Activated CD4-positive, alpha-beta memory T cell treated with anti-CD3 and anti-CD28 coated beads for 36 hours (primary cell): ENCODE measurements at regions not wholly inside any gene's neighbourhood (a gene's known extent, or its start where the extent isn't known, plus 50 kb on each side); places are given as distances from the start of the nearest gene placed in this dataset.

ENCODE experiments used
- CTCF ChIA-PET: fragments of 350-600 bp; sonication (Branson Sonifier 250); formaldehyde crosslinking; loops from one replicate; lab custom pipeline; 2021; ENCODE audit warnings: antibody characterized with exemption, inconsistent platforms; lab: Charles Lee
- POLR2A ChIA-PET: fragments of 350-600 bp; sonication (Branson Sonifier 250); formaldehyde crosslinking; loops from one replicate; lab custom pipeline; 2021; ENCODE audit warnings: antibody characterized with exemption; lab: Charles Lee
- DNase-seq: peaks from one replicate; pipeline ENCODE4 v3.0.0-alpha.2; 2020
- H3K27ac Mint-ChIP-seq: one replicate; pipeline ENCODE4 v1.8.0; 2021; ENCODE audit warnings: mixed read lengths
- H3K27me3 Mint-ChIP-seq: one replicate; pipeline ENCODE4 v1.8.0; 2021; ENCODE audit warnings: mixed read lengths
- H3K36me3 Mint-ChIP-seq: one replicate; pipeline ENCODE4 v1.8.0; 2021; ENCODE audit warnings: mixed read lengths
- H3K4me1 Mint-ChIP-seq: one replicate; pipeline ENCODE4 v1.8.0; 2021; ENCODE audit warnings: low read depth, mixed read lengths
- H3K4me3 Mint-ChIP-seq: one replicate; pipeline ENCODE4 v1.8.0; 2021; ENCODE audit warnings: mild to moderate bottlenecking, mixed read lengths
- H3K9me3 Mint-ChIP-seq: one replicate; pipeline ENCODE4 v1.8.0; 2021; ENCODE audit warnings: mixed read lengths
- intact Hi-C: fragments of 100-400 bp; cut with micrococcal nuclease; formaldehyde crosslinking; loops from one replicate; pipeline ENCODE4 v1.15.1; 2023

DNA sequence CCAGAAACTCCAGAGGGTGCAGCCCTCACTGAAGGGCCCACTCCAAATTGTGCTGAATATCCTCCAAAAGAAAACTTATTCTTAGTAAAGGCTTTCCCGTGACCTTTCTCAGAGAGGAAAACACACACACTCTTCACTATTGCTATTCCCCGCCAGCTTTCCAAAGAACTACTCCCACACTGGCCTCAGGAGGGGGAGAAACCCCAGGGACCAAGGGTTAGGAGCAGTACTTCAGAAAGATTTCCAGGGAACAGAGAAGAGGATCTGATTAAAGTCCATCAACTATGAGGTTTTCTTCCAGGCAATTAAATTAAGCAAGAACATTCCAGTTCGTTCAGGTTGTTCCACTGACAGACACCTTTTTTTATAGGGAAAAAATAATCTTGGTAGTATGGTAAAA is 150.2 kb downstream of the TTC32 start:
- no peak for DNase-seq
- Mint-ChIP-seq H3K9me3 (no peaks in the 10 kb centered on the region), H3K27ac (no peak overlapping the region), H3K36me3 (no peaks in the 10 kb centered on the region), H3K4me3 (no peak overlapping the region), H3K4me1 (no peaks in the 10 kb centered on the region), H3K27me3 (peaks cover 3% of the 10 kb centered on the region)
- ChIA-PET POLR2A (no interaction called here), CTCF (no interaction called here)
- intact Hi-C loops: no loop called here

DNA sequence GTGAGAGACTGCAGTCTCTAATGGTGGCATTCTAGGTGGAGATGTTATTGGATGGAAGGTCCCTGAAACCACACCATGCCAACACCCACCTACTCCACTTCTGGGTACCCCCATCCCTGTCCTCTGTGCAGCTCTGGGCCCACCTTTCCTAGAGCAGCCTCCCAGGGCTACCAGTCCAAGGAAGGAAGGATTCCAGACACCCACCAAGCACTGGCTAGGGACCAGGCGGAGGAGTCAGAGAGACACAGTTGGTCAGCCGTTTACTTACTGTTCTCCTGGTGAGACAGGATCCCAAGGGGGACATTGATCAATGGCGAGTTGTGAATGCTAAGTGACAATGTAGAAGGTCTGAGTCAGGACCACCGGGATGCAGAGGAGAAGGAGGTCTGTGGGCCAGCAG is 151.6 kb downstream of the TTC32 start:
- DNase-seq: no peak
- ChIA-PET POLR2A (no interaction called here), CTCF (no interaction called here)
- no peak overlapping the region for H3K4me3 Mint-ChIP-seq
- intact Hi-C loops: no loop called here
- H3K36me3 Mint-ChIP-seq: no peaks in the 10 kb centered on the region
- no peaks in the 10 kb centered on the region for H3K9me3 Mint-ChIP-seq
- no peaks in the 10 kb centered on the region for H3K4me1 Mint-ChIP-seq
- no peak overlapping the region for H3K27ac Mint-ChIP-seq
- peaks cover 3% of the 10 kb centered on the region for H3K27me3 Mint-ChIP-seq

DNA sequence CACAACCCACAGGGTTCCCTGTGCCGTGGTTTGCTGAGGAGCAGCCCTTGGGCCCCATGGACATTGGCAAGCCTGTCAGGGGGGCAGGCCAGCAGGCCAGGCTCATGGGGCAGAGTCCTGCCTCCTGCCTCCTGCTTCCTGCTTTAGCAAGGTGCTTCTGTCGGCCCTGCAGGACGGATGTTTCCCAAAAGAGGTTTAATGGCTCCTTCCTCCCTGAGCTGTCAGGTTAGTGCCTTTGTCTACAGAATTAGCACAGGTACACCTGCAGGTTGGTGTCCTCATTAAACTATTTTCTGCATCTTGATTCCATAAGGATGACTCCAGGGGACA is 152.3 kb downstream of the TTC32 start:
- intact Hi-C loops: no loop called here

DNA sequence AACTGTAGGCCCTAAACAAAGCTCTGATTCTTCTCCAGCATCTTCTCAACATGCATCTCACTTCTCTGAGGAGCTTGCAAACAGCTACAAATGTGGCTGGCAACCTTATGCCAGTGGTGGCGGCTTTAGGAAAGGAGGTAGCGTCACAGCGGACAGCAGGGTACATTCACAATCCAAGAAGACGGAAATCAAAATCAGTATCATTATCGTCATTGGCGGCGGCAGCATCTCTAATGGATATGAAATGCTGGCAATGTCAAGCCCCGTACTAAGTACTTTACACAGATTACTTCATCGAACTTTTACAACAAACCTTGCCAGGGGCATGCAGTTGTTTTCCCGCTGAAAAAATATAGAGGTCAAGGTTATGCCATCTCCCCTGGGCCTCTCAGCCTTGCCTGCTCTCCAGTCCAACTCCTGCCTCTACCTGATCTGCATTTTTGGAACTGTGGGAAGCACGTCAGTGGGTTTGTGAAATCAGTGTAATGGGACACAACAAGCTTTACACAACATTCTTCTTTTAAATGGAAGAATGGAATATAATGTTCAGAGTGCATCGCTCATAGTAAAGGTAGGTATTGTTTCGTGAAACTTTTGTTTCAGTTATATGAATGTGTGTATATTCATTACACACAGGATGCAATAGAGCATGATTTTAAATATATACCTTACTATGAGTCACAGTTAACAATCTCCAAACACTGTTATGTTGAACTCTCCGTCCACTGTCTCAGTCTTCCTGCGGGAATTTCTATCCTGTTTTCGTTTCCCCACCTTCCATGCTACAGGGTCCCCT is 152.9 kb downstream of the TTC32 start:
- no peak for DNase-seq
- CTCF ChIA-PET: no interaction called here
- no peaks in the 10 kb centered on the region for H3K36me3 Mint-ChIP-seq
- peaks cover 3% of the 10 kb centered on the region for H3K27me3 Mint-ChIP-seq
- intact Hi-C loops: no loop called here
- no peaks in the 10 kb centered on the region for H3K9me3 Mint-ChIP-seq
- H3K4me1 Mint-ChIP-seq: no peaks in the 10 kb centered on the region
- no peak overlapping the region for H3K4me3 Mint-ChIP-seq
- POLR2A ChIA-PET: no interaction called here
- H3K27ac Mint-ChIP-seq: no peak overlapping the region

More for the DNA sequence above, 152.3 kb downstream of the TTC32 start:
- Mint-ChIP-seq H3K9me3 (no peaks in the 10 kb centered on the region), H3K4me1 (no peaks in the 10 kb centered on the region), H3K27me3 (peaks cover 3% of the 10 kb centered on the region), H3K27ac (no peak overlapping the region), H3K36me3 (no peaks in the 10 kb centered on the region), H3K4me3 (no peak overlapping the region)
- ChIA-PET POLR2A (no interaction called here), CTCF (no interaction called here)
- no peak for DNase-seq

DNA sequence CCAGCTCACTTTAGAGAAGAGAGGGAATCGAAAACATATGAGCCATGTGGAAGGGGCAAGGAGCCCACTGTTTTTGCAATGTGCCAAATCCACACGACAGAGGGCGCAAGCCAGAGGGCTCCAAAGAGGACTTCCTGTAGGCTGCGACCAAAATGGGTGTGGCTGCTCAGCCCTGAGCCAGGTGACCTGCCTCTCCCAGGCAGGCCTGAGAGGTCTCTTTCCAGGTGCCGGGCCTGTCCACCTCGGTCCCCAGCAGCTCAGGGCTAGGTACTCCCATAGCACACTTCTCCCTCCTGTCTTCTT is 153.8 kb downstream of the TTC32 start:
- intact Hi-C loops: no loop called here
- H3K4me1 Mint-ChIP-seq: no peaks in the 10 kb centered on the region
- no peak for DNase-seq
- H3K9me3 Mint-ChIP-seq: no peaks in the 10 kb centered on the region
- H3K27ac Mint-ChIP-seq: no peak overlapping the region
- H3K4me3 Mint-ChIP-seq: no peak overlapping the region
- H3K36me3 Mint-ChIP-seq: no peaks in the 10 kb centered on the region
- CTCF ChIA-PET: no interaction called here
- POLR2A ChIA-PET: no interaction called here
- peaks cover 3% of the 10 kb centered on the region for H3K27me3 Mint-ChIP-seq

DNA sequence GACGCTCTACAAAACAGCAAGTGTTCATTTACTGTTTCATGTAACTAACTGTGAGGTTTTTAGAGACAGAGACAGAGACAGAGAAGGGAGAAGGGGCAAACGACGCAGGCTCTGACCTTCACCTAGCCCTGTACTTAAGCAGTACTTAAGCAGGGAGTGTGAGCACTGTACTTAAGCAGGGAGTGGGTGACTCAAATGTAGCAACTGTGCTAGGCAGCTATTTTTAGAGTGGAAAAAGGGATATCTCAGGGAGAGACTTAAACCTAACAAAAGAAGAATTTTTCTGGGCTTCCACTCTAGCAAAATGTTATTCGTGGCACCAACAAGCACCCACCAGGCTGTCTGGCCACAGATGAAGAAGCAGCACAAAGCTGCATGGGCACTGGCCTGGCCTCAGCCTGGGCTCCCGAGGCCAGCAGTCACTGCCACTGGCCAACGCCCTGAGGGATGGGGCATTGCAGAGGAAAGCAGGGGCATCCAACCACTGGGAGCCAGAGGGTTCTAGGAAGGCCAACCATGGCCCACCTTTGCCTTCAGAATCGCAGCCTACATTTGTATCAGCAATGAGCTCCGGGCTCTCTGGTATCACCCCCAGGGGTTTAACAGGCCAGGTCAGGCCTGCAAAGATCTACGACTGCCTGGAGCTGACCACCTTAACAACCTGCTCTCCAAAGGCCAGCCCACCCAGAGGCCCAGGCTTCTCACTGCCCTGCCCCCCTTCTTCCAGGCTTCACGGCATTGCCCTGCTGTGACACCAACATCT is 154.3 kb downstream of the TTC32 start:
- Mint-ChIP-seq H3K4me3 (no peak overlapping the region), H3K27me3 (peaks cover 3% of the 10 kb centered on the region), H3K4me1 (no peaks in the 10 kb centered on the region), H3K9me3 (no peaks in the 10 kb centered on the region), H3K36me3 (no peaks in the 10 kb centered on the region), H3K27ac (no peak overlapping the region)
- intact Hi-C loops: no loop called here
- ChIA-PET POLR2A (no interaction called here), CTCF (interaction anchor here (1.0 kb wide), 1 partner anchor 397 kb away, joined by 3 read pairs; no protein-coding TSS in a partner anchor)
- DNase-seq: no peak

DNA sequence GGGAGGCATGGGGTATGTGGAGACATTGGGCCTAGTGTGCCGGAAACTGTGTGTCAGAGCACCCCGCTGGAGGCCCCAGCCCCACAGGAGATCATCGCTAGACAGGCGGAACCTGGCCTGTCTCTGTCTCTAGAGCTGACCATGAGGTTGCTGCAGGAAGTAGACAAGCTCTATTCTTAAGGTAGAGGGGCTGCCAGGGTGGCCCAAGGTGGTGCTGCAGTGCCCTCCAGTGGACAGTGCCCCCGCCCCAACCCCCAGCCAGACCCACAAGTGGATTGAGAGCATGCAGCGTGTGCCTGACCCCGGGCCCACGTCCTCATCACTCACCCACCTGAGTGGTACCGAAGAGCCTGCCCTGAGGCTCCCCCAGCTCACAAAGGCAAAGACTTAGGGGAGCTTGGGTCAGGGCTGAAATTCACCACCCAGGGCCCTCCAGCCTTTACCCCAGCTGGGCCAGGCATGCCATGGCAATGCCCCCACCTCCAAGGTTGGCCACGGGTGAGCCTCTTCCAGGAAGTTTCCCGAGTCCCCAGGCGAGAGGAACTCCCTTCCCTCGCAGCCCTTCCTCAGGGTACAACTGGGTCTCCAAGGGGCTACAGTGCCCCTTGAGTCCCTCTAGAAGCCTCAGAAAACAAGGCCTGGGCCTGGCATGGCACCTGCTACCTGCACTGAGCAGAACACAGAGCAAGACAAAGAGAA is 155.0 kb downstream of the TTC32 start:
- no peaks in the 10 kb centered on the region for H3K4me1 Mint-ChIP-seq
- no peak overlapping the region for H3K27ac Mint-ChIP-seq
- peak; percentile 19 for DNase-seq
- ChIA-PET CTCF (interaction anchor here (1.0 kb wide), 1 partner anchor 396 kb away, joined by 3 read pairs; no protein-coding TSS in a partner anchor), POLR2A (no interaction called here)
- peaks cover 3% of the 10 kb centered on the region for H3K27me3 Mint-ChIP-seq
- H3K36me3 Mint-ChIP-seq: no peaks in the 10 kb centered on the region
- no peak overlapping the region for H3K4me3 Mint-ChIP-seq
- intact Hi-C loops: no loop called here
- H3K9me3 Mint-ChIP-seq: no peaks in the 10 kb centered on the region

DNA sequence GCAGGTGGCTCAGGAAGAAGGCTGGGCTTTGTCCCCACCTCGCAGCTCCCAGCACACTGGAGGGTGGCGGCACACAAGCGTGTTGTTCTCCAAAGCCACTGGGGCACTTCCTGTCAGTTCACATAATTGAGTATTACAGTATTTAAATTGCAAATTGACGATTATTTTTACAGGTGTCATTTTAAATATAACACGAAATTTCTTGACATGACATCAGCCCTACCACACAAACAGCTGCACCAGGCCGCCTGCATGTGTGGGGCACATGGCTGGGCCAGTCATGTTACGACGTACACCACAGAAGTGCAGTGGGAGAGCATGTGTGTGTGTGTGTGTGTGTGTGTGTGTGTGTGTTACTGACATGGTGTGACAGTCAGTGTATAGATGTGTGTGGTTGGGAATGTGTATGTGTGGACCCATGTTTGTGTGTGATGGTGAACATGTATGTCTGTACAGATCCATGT is 155.6 kb downstream of the TTC32 start:
- intact Hi-C loops: no loop called here
- Mint-ChIP-seq H3K9me3 (no peaks in the 10 kb centered on the region), H3K27ac (no peak overlapping the region), H3K4me3 (no peak overlapping the region), H3K4me1 (no peaks in the 10 kb centered on the region), H3K27me3 (peaks cover 3% of the 10 kb centered on the region), H3K36me3 (no peaks in the 10 kb centered on the region)
- POLR2A ChIA-PET: no interaction called here
- no peak for DNase-seq
- CTCF ChIA-PET: no interaction called here

DNA sequence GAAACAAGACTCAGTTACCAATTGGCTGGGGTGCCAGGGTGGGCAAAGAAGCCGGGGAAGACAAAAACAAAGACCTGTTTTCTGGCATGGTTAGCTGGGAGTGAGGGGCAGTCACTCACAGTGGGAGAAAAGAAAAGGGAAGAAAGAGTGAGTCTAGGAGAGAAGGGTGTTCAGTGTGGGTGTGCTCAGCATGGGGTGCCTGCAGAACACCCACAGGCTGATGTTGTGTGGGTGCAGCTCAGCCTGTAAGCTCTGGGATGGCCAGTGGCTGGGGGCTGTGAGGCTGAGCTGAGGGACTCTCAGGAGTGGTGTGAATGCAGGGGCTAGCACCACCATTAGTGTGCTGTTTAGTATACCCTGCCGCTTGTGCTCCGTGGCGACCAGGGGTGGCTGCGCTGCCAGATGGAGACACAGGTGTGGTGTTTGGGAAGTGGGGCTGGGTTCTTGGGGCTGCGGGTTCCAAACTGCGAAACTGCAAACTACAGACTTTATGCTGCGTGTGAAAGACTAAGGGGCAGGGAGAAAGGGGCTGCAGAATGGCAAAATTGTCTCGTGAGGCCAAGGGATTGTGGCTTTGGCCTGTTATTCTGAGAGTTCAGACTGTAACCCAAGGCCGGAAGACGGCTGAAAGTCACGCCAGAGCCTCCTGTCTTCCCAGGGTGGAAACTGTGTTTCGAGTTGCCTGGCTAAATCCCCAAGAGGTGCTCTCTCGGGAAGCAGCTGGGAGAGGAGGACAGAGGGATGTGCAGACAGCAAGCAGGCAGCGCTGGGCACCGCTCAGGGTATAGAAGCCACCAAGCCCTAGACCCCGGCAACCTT is 156.3 kb downstream of the TTC32 start:
- Mint-ChIP-seq H3K27me3 (peaks cover 3% of the 10 kb centered on the region), H3K36me3 (no peaks in the 10 kb centered on the region), H3K9me3 (no peaks in the 10 kb centered on the region), H3K4me3 (no peak overlapping the region), H3K27ac (no peak overlapping the region), H3K4me1 (no peaks in the 10 kb centered on the region)
- intact Hi-C loops: no loop called here
- POLR2A ChIA-PET: no interaction called here
- DNase-seq: no peak
- CTCF ChIA-PET: no interaction called here

DNA sequence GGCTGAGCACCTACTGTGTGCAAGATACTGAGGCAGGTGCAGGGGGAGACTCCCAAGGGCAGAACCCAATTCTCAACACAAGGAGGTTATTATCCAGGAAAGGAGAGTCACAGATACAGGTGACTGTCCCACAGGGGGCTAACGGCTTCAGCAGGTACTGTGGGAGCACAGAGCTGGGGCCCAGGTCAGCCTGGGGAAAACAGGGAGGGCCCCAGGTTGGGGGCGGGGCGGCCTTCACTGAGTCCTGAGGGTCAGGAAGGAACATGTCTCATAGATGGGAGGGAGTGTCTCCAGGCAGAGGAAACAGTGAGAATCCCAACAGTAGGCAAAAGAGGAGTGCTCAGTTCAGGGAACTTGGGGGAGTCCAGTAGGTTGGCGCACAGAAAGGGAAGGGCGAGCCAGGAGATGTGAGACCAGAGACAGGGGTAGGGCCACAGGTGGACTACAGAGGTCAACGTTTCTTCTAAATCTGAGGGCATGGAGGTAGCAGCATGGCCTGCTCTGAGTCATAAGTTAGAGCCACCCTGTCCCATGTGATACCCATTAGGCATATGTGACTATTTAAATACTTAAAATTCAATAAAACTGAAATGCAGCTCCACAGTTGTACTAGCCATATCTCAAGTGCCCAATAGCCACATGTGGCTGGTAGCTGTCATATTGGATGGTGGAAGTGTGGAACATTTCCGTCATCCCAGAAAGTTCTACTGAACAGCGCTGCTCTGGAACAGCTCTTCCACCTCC is 157.2 kb downstream of the TTC32 start:
- Mint-ChIP-seq H3K4me3 (no peak overlapping the region), H3K27ac (no peak overlapping the region), H3K36me3 (no peaks in the 10 kb centered on the region), H3K4me1 (no peaks in the 10 kb centered on the region), H3K27me3 (no peaks in the 10 kb centered on the region), H3K9me3 (no peaks in the 10 kb centered on the region)
- intact Hi-C loops: no loop called here
- ChIA-PET CTCF (no interaction called here), POLR2A (no interaction called here)
- no peak for DNase-seq

DNA sequence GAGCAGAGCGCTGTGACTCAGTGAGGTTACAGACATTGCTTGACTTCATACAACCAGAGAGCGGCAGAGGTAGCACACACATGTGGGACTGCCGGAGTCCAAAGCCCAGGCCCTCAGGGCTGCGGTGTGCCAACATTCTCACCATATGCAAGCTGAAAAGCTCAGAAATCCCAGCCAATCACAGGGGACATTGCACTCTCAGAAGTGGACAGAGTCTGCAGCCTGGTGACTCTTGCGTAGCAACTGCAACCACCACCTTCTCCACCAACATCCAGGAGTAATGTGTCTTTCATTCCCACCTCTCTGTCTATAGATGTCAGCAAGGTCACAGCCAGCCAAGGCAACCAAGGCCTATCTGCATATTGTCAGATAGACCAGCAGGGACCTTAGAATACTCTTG is 158.1 kb downstream of the TTC32 start:
- Mint-ChIP-seq H3K9me3 (no peaks in the 10 kb centered on the region), H3K36me3 (no peaks in the 10 kb centered on the region), H3K4me1 (no peaks in the 10 kb centered on the region), H3K4me3 (no peak overlapping the region), H3K27me3 (no peaks in the 10 kb centered on the region), H3K27ac (no peak overlapping the region)
- no peak for DNase-seq
- intact Hi-C loops: no loop called here
- CTCF ChIA-PET: interaction anchor here (0.5 kb wide), 1 partner anchor 384 kb away, joined by 3 read pairs; no protein-coding TSS in a partner anchor
- POLR2A ChIA-PET: no interaction called here
